CD14-positive monocyte (primary cell): ENCODE measurements at regions not wholly inside any gene's neighbourhood (a gene's known extent, or its start where the extent isn't known, plus 50 kb on each side); places are given as distances from the start of the nearest gene placed in this dataset.

ENCODE experiments used
- DNase-seq, 3 donors: peaks; one replicate each; pipeline ENCODE4 v3.0.0-alpha.2; 2011 to 2022
- H2AFZ ChIP-seq: 2 replicates; pipeline ENCODE4 v1.6.0; 2012; ENCODE audit warnings: mild to moderate bottlenecking, low read depth, low read length, inconsistent platforms; ENCODE audit not compliant: insufficient read depth, poor library complexity, severe bottlenecking
- H3K27ac ChIP-seq, 2 donors: 1 replicate in 1 of 2; 2 replicates in 1 of 2; pipeline ENCODE4 v1.5.1; 2012 to 2013; ENCODE audit warnings: low read length in 2 of 2, control low read depth in 1 of 2, inconsistent platforms in 1 of 2, low read depth in 1 of 2, mild to moderate bottlenecking in 1 of 2
- H3K27me3 ChIP-seq, 2 donors: one replicate each; pipeline versions ENCODE4 v1.6.0 to v1.6.1; 2011 to 2013; ENCODE audit warnings: low read length in 2 of 2; ENCODE audit not compliant: control insufficient read depth in 2 of 2, insufficient read depth in 2 of 2
- H3K36me3 ChIP-seq, 2 donors: replicated peaks in 1 of 2; 1 replicate in 1 of 2; 2 replicates in 1 of 2; pipeline versions ENCODE4 v1.5.1 to v1.6.1; 2012 to 2013; ENCODE audit warnings: low read length in 2 of 2, control low read depth in 1 of 2, inconsistent platforms in 1 of 2, mild to moderate bottlenecking in 1 of 2; ENCODE audit not compliant: insufficient read depth in 2 of 2, control insufficient read depth in 1 of 2
- H3K4me1 ChIP-seq, 2 donors: 1 replicate in 1 of 2; 2 replicates in 1 of 2; pipeline versions ENCODE4 v1.5.1 to v1.6.1; 2012 to 2013; ENCODE audit warnings: low read length in 2 of 2, control low read depth in 1 of 2, inconsistent platforms in 1 of 2, mild to moderate bottlenecking in 1 of 2, moderate library complexity in 1 of 2; ENCODE audit not compliant: insufficient read depth in 2 of 2, control insufficient read depth in 1 of 2
- H3K4me2 ChIP-seq: replicated peaks from 2 replicates; pipeline ENCODE3; 2012; ENCODE audit warnings: low read length, moderate library complexity, mild to moderate bottlenecking; ENCODE audit not compliant: poor library complexity, severe bottlenecking; ENCODE audit errors: extremely low read depth
- H3K4me3 ChIP-seq, 3 experiments: fragments of 200-600 bp in 1 of 3; sonication (generic) in 1 of 3; replicated peaks in 1 of 3; 1 replicate in 2 of 3; 2 replicates in 1 of 3; pipeline ENCODE4 v1.5.1; 2011 to 2013; ENCODE audit warnings: low read length in 3 of 3, mild to moderate bottlenecking in 3 of 3, control low read depth in 2 of 3, low read depth in 2 of 3, inconsistent platforms in 1 of 3, moderate library complexity in 1 of 3
- H3K79me2 ChIP-seq: 2 replicates; pipeline ENCODE4 v1.6.0; 2012; ENCODE audit warnings: mild to moderate bottlenecking, control low read depth, inconsistent platforms, low read length, moderate library complexity; ENCODE audit not compliant: insufficient read depth
- H3K9ac ChIP-seq: 2 replicates; pipeline ENCODE4 v1.6.0; 2017; ENCODE audit warnings: low read length, mild to moderate bottlenecking; ENCODE audit not compliant: insufficient read depth, poor library complexity, severe bottlenecking
- H3K9me3 ChIP-seq, 2 donors: replicated peaks in 1 of 2; 1 replicate in 1 of 2; 2 replicates in 1 of 2; pipeline versions ENCODE4 v1.5.1 to v1.6.1; 2012 to 2013; ENCODE audit warnings: low read length in 2 of 2, control low read depth in 1 of 2; ENCODE audit not compliant: control insufficient read depth in 1 of 2, insufficient read depth in 1 of 2
- H4K20me1 ChIP-seq: 2 replicates; pipeline ENCODE4 v1.6.0; 2012; ENCODE audit warnings: mild to moderate bottlenecking, low read length, control low read depth, moderate library complexity; ENCODE audit not compliant: insufficient read depth
- H3K27ac Mint-ChIP-seq, 7 donors: one replicate each; pipeline ENCODE4 v1.8.0; 2020; ENCODE audit warnings: mild to moderate bottlenecking in 7 of 7, mixed read lengths in 7 of 7, moderate library complexity in 6 of 7, inconsistent platforms in 2 of 7
- H3K27me3 Mint-ChIP-seq, 3 donors: one replicate each; pipeline ENCODE4 v1.8.0; 2021 to 2022; ENCODE audit warnings: low read depth in 3 of 3, mild to moderate bottlenecking in 3 of 3, mixed read lengths in 3 of 3, moderate library complexity in 3 of 3, inconsistent platforms in 1 of 3
- H3K36me3 Mint-ChIP-seq, 2 donors: one replicate each; pipeline ENCODE4 v1.8.0; 2020; ENCODE audit warnings: mixed read lengths in 2 of 2, inconsistent platforms in 1 of 2, mild to moderate bottlenecking in 1 of 2
- H3K4me1 Mint-ChIP-seq: one replicate; pipeline ENCODE4 v1.8.0; 2020; ENCODE audit warnings: mild to moderate bottlenecking, mixed read lengths
- H3K4me3 Mint-ChIP-seq, 2 donors: one replicate each; pipeline ENCODE4 v1.8.0; 2020; ENCODE audit warnings: mild to moderate bottlenecking in 2 of 2, mixed read lengths in 2 of 2, moderate library complexity in 1 of 2
- H3K9me3 Mint-ChIP-seq, 7 donors: one replicate each; pipeline ENCODE4 v1.8.0; 2020 to 2022; ENCODE audit warnings: mixed read lengths in 7 of 7, mild to moderate bottlenecking in 6 of 7, moderate library complexity in 6 of 7, inconsistent platforms in 2 of 7
- CTCF ChIP-seq: fragments of 200-600 bp; IDR thresholded peaks from one replicate; pipeline ENCODE4 v1.8.0; 2022; ENCODE audit warnings: antibody characterized with exemption, mild to moderate bottlenecking
- WGBS: methylation state at CpG from one replicate; pipeline ENCODE4 v1.1.5; 2013; ENCODE audit warnings: missing lambda C conversion rate; ENCODE audit not compliant: insufficient coverage; 5-methylcytosine and 5-hydroxymethylcytosine counted together
- intact Hi-C, 2 donors: fragments of 100-400 bp; cut with micrococcal nuclease; formaldehyde crosslinking; loops; one replicate each; pipeline versions ENCODE4 v1.15.0 to v1.15.1; 2023

DNA sequence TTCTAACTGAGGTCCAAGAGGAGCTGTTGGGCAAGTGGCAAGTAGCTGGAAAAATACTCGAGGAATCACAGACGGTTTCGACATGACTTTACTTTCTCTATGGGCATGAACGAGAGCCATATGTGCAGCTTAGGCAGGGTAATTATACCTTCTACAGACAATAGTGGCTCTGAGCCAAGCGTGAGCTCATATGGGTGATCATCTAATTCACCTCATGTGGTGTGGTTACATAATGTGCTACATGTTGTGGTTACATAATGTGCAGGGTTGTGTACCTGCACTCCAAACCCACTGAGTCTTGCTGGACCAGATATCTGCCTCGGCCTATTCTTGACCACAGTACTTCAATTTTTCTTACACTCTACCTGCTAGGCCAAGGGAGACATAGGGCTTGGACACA is 771.7 kb upstream of the EYS start:
- intact Hi-C loops, result no loop called here
- Mint-ChIP-seq H3K36me3 (no peaks in the 10 kb centered on the region), H3K4me1 (no peaks in the 10 kb centered on the region), H3K27ac (no peak overlapping the region), H3K9me3 (peaks cover 3 to 19% (median 7%) of the 10 kb centered on the region in 7 donors), H3K4me3 (no peak overlapping the region), H3K27me3 (no peaks in the 10 kb centered on the region)
- no peaks in the 10 kb centered on the region for H3K27me3 ChIP-seq
- TF ChIP-seq CTCF, result no peak
- DNase-seq, result no peak
- no peak overlapping the region for H3K9ac ChIP-seq
- no peaks in the 10 kb centered on the region for H3K79me2 ChIP-seq
- H3K36me3 ChIP-seq, result no peaks in the 10 kb centered on the region
- peaks cover 24 to 32% of the 10 kb centered on the region in 2 donors for H3K9me3 ChIP-seq
- no peak overlapping the region for H2AFZ ChIP-seq
- H3K4me1 ChIP-seq, result no peaks in the 10 kb centered on the region
- no peaks in the 10 kb centered on the region for H4K20me1 ChIP-seq
- no peak overlapping the region for H3K27ac ChIP-seq
- no peak overlapping the region for H3K4me2 ChIP-seq
- no peak overlapping the region for H3K4me3 ChIP-seq
- whole genome bisulfite sequencing, result 80% methylated on average over 1 of the region's 6 CpGs

- Mint-ChIP-seq H3K36me3 (no peaks in the 10 kb centered on the region), H3K4me3 (no peak overlapping the region), H3K4me1 (no peaks in the 10 kb centered on the region), H3K27ac (no peak overlapping the region), H3K27me3 (peaks cover 0 to 2% (median 0%) of the 10 kb centered on the region in 3 donors), H3K9me3 (no peaks in the 10 kb centered on the region)
- DNase-seq, result no peak
- H2AFZ ChIP-seq, result no peak overlapping the region
- H3K9ac ChIP-seq, result no peak overlapping the region
- WGBS, result 93% methylated on average over 3 of the region's 5 CpGs
- intact Hi-C loops, result no loop called here
- no peak for TF ChIP-seq CTCF
- no peaks in the 10 kb centered on the region for H3K79me2 ChIP-seq
- H3K4me1 ChIP-seq, result no peaks in the 10 kb centered on the region
- no peak overlapping the region for H3K4me3 ChIP-seq
- H3K27ac ChIP-seq, result no peak overlapping the region
- no peaks in the 10 kb centered on the region for H4K20me1 ChIP-seq
- H3K36me3 ChIP-seq, result no peaks in the 10 kb centered on the region
- H3K4me2 ChIP-seq, result no peak overlapping the region
- H3K9me3 ChIP-seq, result no peaks in the 10 kb centered on the region
- no peaks in the 10 kb centered on the region for H3K27me3 ChIP-seq
Observed at GRCh38 chr6:66435321-66435720, 728.3 kb upstream of the EYS start.
